HEK293 (cell line): ENCODE measurements at regions not wholly inside any gene's neighbourhood (a gene's known extent, or its start where the extent isn't known, plus 50 kb on each side); places are given as distances from the start of the nearest gene placed in this dataset.

ENCODE experiments used
- CTCF ChIP-seq: fragments of 450-650 bp; formaldehyde crosslinking; IDR thresholded peaks from 2 replicates; pipeline ENCODE4 v1.5.1; 2016; ENCODE audit warnings: missing biosample characterization, missing genetic modification characterization
- FEZF1 ChIP-seq: fragments of 450-650 bp; formaldehyde crosslinking; IDR thresholded peaks from 2 replicates; pipeline ENCODE4 v1.5.1; 2016; ENCODE audit warnings: missing biosample characterization, missing genetic modification characterization
- GLI4 ChIP-seq: fragments of 450-650 bp; formaldehyde crosslinking; IDR thresholded peaks from 2 replicates; pipeline ENCODE4 v1.5.1; 2016; ENCODE audit warnings: missing biosample characterization, missing genetic modification characterization
- ZFP37 ChIP-seq: fragments of 450-650 bp; formaldehyde crosslinking; IDR thresholded peaks from 2 replicates; pipeline ENCODE4 v1.5.1; 2016; ENCODE audit warnings: missing biosample characterization, missing genetic modification characterization
- ZNF174 ChIP-seq: fragments of 450-650 bp; formaldehyde crosslinking; IDR thresholded peaks from 2 replicates; pipeline ENCODE4 v1.5.0; 2017; ENCODE audit warnings: missing biosample characterization, mild to moderate bottlenecking, missing genetic modification characterization
- ZNF777 ChIP-seq: fragments of 450-650 bp; formaldehyde crosslinking; IDR thresholded peaks from 2 replicates; pipeline ENCODE4 v1.5.1; 2017; ENCODE audit warnings: missing biosample characterization, missing genetic modification characterization, borderline replicate concordance
- ZSCAN18 ChIP-seq: fragments of 450-650 bp; formaldehyde crosslinking; IDR thresholded peaks from 2 replicates; pipeline ENCODE4 v1.5.1; 2016; ENCODE audit warnings: missing biosample characterization, missing genetic modification characterization
- TF ChIP-seq, protein P1 (sequence below): fragments of 450-650 bp; IDR thresholded peaks from 2 replicates; pipeline ENCODE4 v1.5.1; 2018; ENCODE audit warnings: missing biosample characterization, mild to moderate bottlenecking, missing genetic modification characterization
- TF ChIP-seq, protein P2 (sequence below): fragments of 450-650 bp; formaldehyde crosslinking; IDR thresholded peaks from 2 replicates; pipeline ENCODE4 v1.5.1; 2016; ENCODE audit warnings: missing biosample characterization, missing genetic modification characterization

DNA sequence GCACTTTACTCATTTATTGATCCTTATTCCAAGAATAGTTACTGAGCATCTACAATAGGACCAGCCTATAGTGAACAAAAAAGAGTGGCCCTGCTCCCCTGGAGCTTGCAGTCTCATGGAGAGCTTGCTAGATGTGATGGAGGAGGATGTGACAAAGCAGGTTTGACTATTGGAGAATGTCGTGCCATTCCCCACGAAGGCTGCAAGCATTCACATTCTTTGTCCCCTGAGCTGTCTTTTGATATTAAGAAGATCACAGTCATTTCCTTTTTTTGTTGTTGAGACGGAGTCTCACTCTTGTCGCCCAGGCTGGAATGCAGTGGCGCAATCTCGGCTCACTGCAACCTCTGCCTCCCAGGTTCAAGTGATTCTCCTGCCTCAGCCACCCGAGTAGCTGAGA, 115.0 kb upstream of the ADAMTS18 start:
- TF ChIP-seq GLI4 (tag by site-specific recombination) (no peak), ZSCAN18 (tag by site-specific recombination) (no peak), CTCF (tag by site-specific recombination) (no peak), ZNF777 (tag by site-specific recombination) (no peak), FEZF1 (tag by site-specific recombination) (no peak), ZFP37 (tag by site-specific recombination) (no peak), ZNF174 (tag by site-specific recombination) (no peak)
- TF ChIP-seq, protein P1, sequence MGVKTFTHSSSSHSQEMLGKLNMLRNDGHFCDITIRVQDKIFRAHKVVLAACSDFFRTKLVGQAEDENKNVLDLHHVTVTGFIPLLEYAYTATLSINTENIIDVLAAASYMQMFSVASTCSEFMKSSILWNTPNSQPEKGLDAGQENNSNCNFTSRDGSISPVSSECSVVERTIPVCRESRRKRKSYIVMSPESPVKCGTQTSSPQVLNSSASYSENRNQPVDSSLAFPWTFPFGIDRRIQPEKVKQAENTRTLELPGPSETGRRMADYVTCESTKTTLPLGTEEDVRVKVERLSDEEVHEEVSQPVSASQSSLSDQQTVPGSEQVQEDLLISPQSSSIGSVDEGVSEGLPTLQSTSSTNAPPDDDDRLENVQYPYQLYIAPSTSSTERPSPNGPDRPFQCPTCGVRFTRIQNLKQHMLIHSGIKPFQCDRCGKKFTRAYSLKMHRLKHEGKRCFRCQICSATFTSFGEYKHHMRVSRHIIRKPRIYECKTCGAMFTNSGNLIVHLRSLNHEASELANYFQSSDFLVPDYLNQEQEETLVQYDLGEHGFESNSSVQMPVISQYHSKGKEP (tag by site-specific recombination), result no peak
- TF ChIP-seq, protein P2, sequence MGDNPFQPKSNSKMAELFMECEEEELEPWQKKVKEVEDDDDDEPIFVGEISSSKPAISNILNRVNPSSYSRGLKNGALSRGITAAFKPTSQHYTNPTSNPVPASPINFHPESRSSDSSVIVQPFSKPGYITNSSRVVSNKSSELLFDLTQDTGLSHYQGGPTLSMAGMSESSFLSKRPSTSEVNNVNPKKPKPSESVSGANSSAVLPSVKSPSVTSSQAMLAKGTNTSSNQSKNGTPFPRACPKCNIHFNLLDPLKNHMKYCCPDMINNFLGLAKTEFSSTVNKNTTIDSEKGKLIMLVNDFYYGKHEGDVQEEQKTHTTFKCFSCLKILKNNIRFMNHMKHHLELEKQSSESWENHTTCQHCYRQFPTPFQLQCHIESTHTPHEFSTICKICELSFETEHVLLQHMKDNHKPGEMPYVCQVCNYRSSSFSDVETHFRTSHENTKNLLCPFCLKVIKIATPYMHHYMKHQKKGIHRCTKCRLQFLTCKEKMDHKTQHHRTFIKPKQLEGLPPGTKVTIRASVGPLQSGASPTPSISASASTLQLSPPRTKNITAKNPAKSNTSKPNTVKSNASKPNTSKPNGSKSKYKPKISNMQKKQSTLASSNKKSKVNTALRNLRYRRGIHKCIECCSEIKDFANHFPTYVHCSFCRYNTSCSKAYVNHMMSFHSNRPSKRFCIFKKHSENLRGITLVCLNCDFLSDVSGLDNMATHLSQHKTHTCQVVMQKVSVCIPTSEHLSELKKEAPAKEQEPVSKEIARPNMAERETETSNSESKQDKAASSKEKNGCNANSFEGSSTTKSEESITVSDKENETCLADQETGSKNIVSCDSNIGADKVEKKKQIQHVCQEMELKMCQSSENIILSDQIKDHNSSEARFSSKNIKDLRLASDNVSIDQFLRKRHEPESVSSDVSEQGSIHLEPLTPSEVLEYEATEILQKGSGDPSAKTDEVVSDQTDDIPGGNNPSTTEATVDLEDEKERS (tag by site-specific recombination), result no peak
